PC-3 (cell line): ENCODE measurements at regions not wholly inside any gene's neighbourhood (a gene's known extent, or its start where the extent isn't known, plus 50 kb on each side); places are given as distances from the start of the nearest gene placed in this dataset.

Experiments
- ATAC-seq: fragments of 200-7000 bp; cut with Tn5 transposase; 2 replicates; pipeline ENCODE4 v1.9.1; 2020; ENCODE audit warnings: mild to moderate bottlenecking, moderate library complexity
- BruUV-seq: library from RNA; stranded (reverse); fragments of 400-500 nt; replicated peaks from 2 replicates; lab custom pipeline; 2021; lab: Mats Ljungman, UMichigan
- CTCF ChIA-PET: fragments of 300-600 bp; sonication (Branson Sonifier 250); formaldehyde crosslinking; loops from one replicate; lab custom pipeline; 2022; ENCODE audit warnings: antibody characterized with exemption; lab: Charles Lee
- POLR2A ChIA-PET: fragments of 300-600 bp; sonication (Branson Sonifier 250); formaldehyde crosslinking; loops from one replicate; lab custom pipeline; 2022; ENCODE audit warnings: antibody characterized with exemption; ENCODE audit not compliant: unreplicated experiment; lab: Charles Lee
- DNase-seq: peaks from one replicate; pipeline ENCODE4 v3.0.0-alpha.2; 2015
- H2AFZ ChIP-seq: fragments of 300-600 bp; sonication (generic); 2 replicates; pipeline ENCODE4 v1.6.0; 2016; ENCODE audit warnings: antibody characterized with exemption, low read length
- H3F3A ChIP-seq: fragments of 300-600 bp; sonication (generic); one replicate; pipeline ENCODE4 v1.6.0; 2017; ENCODE audit warnings: antibody characterized with exemption, low read length, control low read depth, mild to moderate bottlenecking; ENCODE audit not compliant: unreplicated experiment
- H3K27ac ChIP-seq: fragments of 300-600 bp; sonication (generic); 2 replicates; pipeline ENCODE4 v1.5.1; 2016; ENCODE audit warnings: mild to moderate bottlenecking, low read length
- H3K27me3 ChIP-seq: fragments of 300-600 bp; sonication (generic); 2 replicates; pipeline ENCODE4 v1.6.1; 2016; ENCODE audit warnings: low read length, mixed read lengths
- H3K36me3 ChIP-seq: fragments of 300-600 bp; sonication (generic); 2 replicates; pipeline ENCODE4 v1.6.1; 2016; ENCODE audit warnings: low read depth, mixed run types, low read length, mixed read lengths
- H3K4me1 ChIP-seq: fragments of 300-600 bp; sonication (generic); 2 replicates; pipeline ENCODE4 v1.5.1; 2016; ENCODE audit warnings: low read length; ENCODE audit not compliant: insufficient read depth
- H3K4me2 ChIP-seq: fragments of 300-600 bp; sonication (generic); 2 replicates; pipeline ENCODE4 v1.6.0; 2016; ENCODE audit warnings: low read length
- H3K4me3 ChIP-seq: fragments of 300-600 bp; sonication (generic); 2 replicates; pipeline ENCODE4 v1.5.1; 2016; ENCODE audit warnings: mild to moderate bottlenecking, low read length, mixed read lengths
- H3K79me2 ChIP-seq: fragments of 300-600 bp; sonication (generic); 2 replicates; pipeline ENCODE4 v1.6.1; 2017; ENCODE audit warnings: low read length, mixed read lengths
- H3K9ac ChIP-seq: fragments of 300-600 bp; sonication (generic); 2 replicates; pipeline ENCODE4 v1.6.0; 2016; ENCODE audit warnings: mild to moderate bottlenecking, low read length
- H3K9me2 ChIP-seq: fragments of 300-600 bp; sonication (generic); replicated peaks from 2 replicates; pipeline ENCODE4 v1.6.1; 2016; ENCODE audit warnings: mixed run types, low read length, mixed read lengths
- H3K9me3 ChIP-seq: fragments of 300-600 bp; sonication (generic); 2 replicates; pipeline ENCODE4 v1.6.1; 2016; ENCODE audit warnings: low read length, mixed read lengths
- H4K20me1 ChIP-seq: fragments of 300-600 bp; sonication (generic); 2 replicates; pipeline ENCODE4 v1.6.1; 2016; ENCODE audit warnings: low read length, mixed read lengths
- CTCF ChIP-seq: fragments of 300-600 bp; sonication (generic); conservative IDR thresholded peaks from 2 replicates; pipeline ENCODE4 v1.5.1; 2017; ENCODE audit warnings: antibody characterized with exemption, low read depth, mild to moderate bottlenecking, low read length
- EZH2 ChIP-seq: fragments of 300-600 bp; sonication (generic); IDR thresholded peaks from one replicate; pipeline ENCODE4 v1.6.1; 2017; ENCODE audit warnings: antibody characterized with exemption, mild to moderate bottlenecking, low read length; ENCODE audit not compliant: unreplicated experiment
- EZH2phosphoT487 ChIP-seq: fragments of 300-600 bp; sonication (generic); IDR thresholded peaks from 2 replicates; pipeline ENCODE4 v1.6.1; 2018; ENCODE audit warnings: mild to moderate bottlenecking, antibody characterized with exemption, low read length, borderline replicate concordance
- intact Hi-C: fragments of 100-400 bp; cut with micrococcal nuclease; formaldehyde crosslinking; loops from 2 replicates; pipeline ENCODE4 v1.9.0; 2023

- H3K36me3 ChIP-seq: no peaks in the 10 kb centered on the region
- H3K4me1 ChIP-seq: no peaks in the 10 kb centered on the region
- ChIA-PET POLR2A (no interaction called here), CTCF (no interaction called here)
- no peaks in the 10 kb centered on the region for H3K9me3 ChIP-seq
- no TSS peak for BruUV-seq
- no peak overlapping the region for H3K27ac ChIP-seq
- no peaks in the 10 kb centered on the region for H3K79me2 ChIP-seq
- TF ChIP-seq EZH2 (no peak), EZH2phosphoT487 (no peak), CTCF (no peak)
- H3K9me2 ChIP-seq: no peaks in the 10 kb centered on the region
- DNase-seq: no peak
- no peaks in the 10 kb centered on the region for H4K20me1 ChIP-seq
- H2AFZ ChIP-seq: 0 out of 2 replicates have a peak overlapping the region, but pooled peaks have one; percentile 15
- intact Hi-C loops: no loop called here
- H3F3A ChIP-seq: no peaks in the 10 kb centered on the region
- no peaks in the 10 kb centered on the region for H3K27me3 ChIP-seq
- H3K4me2 ChIP-seq: no peak overlapping the region
- ATAC-seq: no peak
- H3K9ac ChIP-seq: no peak overlapping the region
- no peak overlapping the region for H3K4me3 ChIP-seq
Observed at GRCh38 chr5:8528106-8528505, 659.2 kb downstream of the MTRR start.

GRCh38 chr5:8538821-8539220 lies 669.9 kb downstream of the MTRR start:
- H3K9me3 ChIP-seq: no peaks in the 10 kb centered on the region
- CTCF ChIA-PET: no interaction called here
- TF ChIP-seq EZH2phosphoT487 (no peak), EZH2 (no peak), CTCF (no peak)
- no peak overlapping the region for H3K27ac ChIP-seq
- no peaks in the 10 kb centered on the region for H3K36me3 ChIP-seq
- DNase-seq (no peak), ATAC-seq (no peak)
- POLR2A ChIA-PET: no interaction called here
- no peaks in the 10 kb centered on the region for H3K9me2 ChIP-seq
- H3K4me1 ChIP-seq: no peaks in the 10 kb centered on the region
- no peak overlapping the region for H3K9ac ChIP-seq
- no peak overlapping the region for H2AFZ ChIP-seq
- H3F3A ChIP-seq: no peaks in the 10 kb centered on the region
- no peak overlapping the region for H3K4me2 ChIP-seq
- H3K79me2 ChIP-seq: no peaks in the 10 kb centered on the region
- no peaks in the 10 kb centered on the region for H3K27me3 ChIP-seq
- no TSS peak for BruUV-seq
- intact Hi-C loops: no loop called here
- no peak overlapping the region for H3K4me3 ChIP-seq
- H4K20me1 ChIP-seq: no peaks in the 10 kb centered on the region

- no peak for DNase-seq
- no peak overlapping the region for H2AFZ ChIP-seq
Observed at GRCh38 chr5:8540317-8540716, 671.4 kb downstream of the MTRR start.

More at GRCh38 chr5:8540317-8540716, 671.4 kb downstream of the MTRR start:
- H3K9me3 ChIP-seq: no peaks in the 10 kb centered on the region
- no peak overlapping the region for H3K4me2 ChIP-seq
- intact Hi-C loops: no loop called here
- no peaks in the 10 kb centered on the region for H3K36me3 ChIP-seq
- H3K9me2 ChIP-seq: no peaks in the 10 kb centered on the region
- ChIA-PET POLR2A (no interaction called here), CTCF (no interaction called here)
- no peak overlapping the region for H3K27ac ChIP-seq
- H3K9ac ChIP-seq: no peak overlapping the region
- H3F3A ChIP-seq: no peaks in the 10 kb centered on the region
- no peaks in the 10 kb centered on the region for H3K27me3 ChIP-seq
- H3K4me3 ChIP-seq: no peak overlapping the region
- no peaks in the 10 kb centered on the region for H3K79me2 ChIP-seq
- no peaks in the 10 kb centered on the region for H4K20me1 ChIP-seq
- H3K4me1 ChIP-seq: no peaks in the 10 kb centered on the region
- ATAC-seq: no peak
- no peak for TF ChIP-seq EZH2phosphoT487
- TF ChIP-seq EZH2: no peak
- TF ChIP-seq CTCF: no peak
- no TSS peak for BruUV-seq
